ENCODE measurements at regions not wholly inside any gene's neighbourhood (a gene's known extent, or its start where the extent isn't known, plus 50 kb on each side); places are given as distances from the start of the nearest gene placed in this dataset.

GRCh38 chr21:38741950-38742256, 63.8 kb upstream of the ETS2 start:
- no peak for DNase-seq (ENCODE audit: low spot score)

GRCh38 chr21:38742580-38743260, 63.0 kb upstream of the ETS2 start:
- no peak for DNase-seq (ENCODE audit: low spot score)

- DNase-seq (ENCODE audit: low spot score) = no peak
These were observed 61.8 kb upstream of the ETS2 start for GRCh38 chr21:38743772-38744529.

GRCh38 chr21:38744861-38745260, 60.9 kb upstream of the ETS2 start:
- no peak for DNase-seq (ENCODE audit: low spot score)

GRCh38 chr21:38747810-38748209, 57.9 kb upstream of the ETS2 start:
- no peak for DNase-seq (ENCODE audit: low spot score)

- DNase-seq (ENCODE audit: low spot score) = no peak
These were observed 54.2 kb upstream of the ETS2 start for GRCh38 chr21:38751379-38752050.

GRCh38 chr21:38752051-38752505, 53.7 kb upstream of the ETS2 start:
- DNase-seq (ENCODE audit: low spot score) = no peak

GRCh38 chr21:38753114-38753513, 52.6 kb upstream of the ETS2 start:
- no peak for DNase-seq (ENCODE audit: low spot score)

- no peak for DNase-seq (ENCODE audit: low spot score)
These were observed 52.2 kb upstream of the ETS2 start for GRCh38 chr21:38753557-38753971.

Measured in SW480 (cell line).